GM19438 (cell line): ENCODE measurements at regions not wholly inside any gene's neighbourhood (a gene's known extent, or its start where the extent isn't known, plus 50 kb on each side); places are given as distances from the start of the nearest gene placed in this dataset.
"Not testable (repeated sequence)": the region's sequence is repeated elsewhere in the genome, so short reads cannot be mapped to it uniquely, and the experiment has no call there.

ENCODE experiments used
- ATAC-seq: cut with Tn5 transposase; IDR thresholded peaks from one replicate; pipeline ENCODE4 v1.9.1; 2021; ENCODE audit warnings: low read depth; ENCODE audit not compliant: unreplicated experiment

DNA sequence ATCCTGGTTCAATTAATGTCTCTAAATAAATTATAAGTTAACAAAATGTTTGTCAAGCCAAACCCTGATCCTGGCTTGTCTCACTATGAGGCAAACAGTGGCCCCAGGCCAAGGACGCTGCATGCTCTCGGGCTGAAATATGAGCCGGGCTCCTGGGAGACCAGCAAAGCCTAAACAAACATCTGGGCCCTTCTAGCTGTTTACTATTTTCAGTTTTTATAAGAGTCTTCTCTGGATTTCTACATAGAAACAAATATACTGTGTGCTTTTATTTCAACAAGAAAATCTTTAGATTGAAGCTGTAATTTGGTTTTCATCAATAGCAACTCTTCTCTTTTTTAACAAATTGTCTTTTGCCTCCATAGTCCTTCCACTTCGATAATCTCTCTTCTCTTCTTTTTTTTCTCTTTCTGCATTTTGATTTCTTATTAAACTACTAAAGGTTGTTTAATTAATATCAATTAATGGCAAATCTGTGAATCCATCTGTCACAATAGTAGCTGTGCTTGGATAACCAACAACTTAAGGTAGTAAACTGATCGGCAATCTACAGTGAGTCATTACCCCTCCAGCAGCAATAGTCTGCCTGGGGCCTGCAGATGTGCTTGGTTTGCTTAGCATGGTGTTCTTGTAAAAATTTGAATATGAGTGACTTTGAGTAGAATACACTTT is 83.3 kb upstream of the DNAJC1 start:
- no peak for ATAC-seq

DNA sequence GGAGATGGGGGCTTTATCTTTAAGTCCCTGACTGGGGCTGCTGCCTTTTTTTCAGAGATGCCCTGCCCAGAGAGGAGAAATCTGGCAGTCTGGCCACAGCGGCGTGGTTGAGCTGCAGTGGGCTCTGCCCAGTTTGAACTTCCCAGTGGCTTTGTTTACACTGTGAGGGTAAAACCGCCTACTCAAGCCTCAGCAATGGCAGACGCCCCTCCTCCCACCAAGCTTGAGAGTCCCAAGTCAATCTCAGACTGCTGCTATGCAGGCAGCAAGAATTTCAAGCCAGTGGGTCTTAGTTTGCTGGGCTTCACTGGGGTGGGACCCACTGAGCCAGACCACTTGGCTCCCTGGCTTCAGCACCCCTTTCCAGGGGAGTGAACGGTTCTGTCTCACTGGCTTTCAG is 76.4 kb upstream of the DNAJC1 start:
- ATAC-seq: not testable (repeated sequence)

DNA sequence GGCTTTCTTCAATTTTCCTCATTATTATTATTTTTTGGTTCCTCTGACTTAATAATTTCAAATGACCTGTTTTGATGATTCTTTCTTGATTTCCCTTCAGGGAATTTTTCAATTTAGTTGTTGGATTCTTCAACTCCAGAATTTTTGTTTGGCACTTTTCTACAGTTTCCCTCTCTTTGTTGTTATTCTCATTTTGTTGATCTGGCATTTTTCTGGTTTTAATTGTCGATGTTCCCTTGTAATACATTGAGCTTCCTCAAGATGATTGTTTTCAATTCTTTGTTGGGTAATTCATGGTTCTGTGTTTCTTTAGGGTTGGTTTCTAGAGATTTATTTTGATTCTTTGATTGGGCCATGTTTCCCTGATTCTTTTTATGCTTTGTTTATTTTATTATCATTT is 67.8 kb upstream of the DNAJC1 start:
- ATAC-seq: no peak

- no peak for ATAC-seq
Measured at GRCh38 chr10:22067091-22067490, 63.6 kb upstream of the DNAJC1 start.

- not testable (repeated sequence) for ATAC-seq
Measured at GRCh38 chr10:22060984-22061383, 57.5 kb upstream of the DNAJC1 start.

GRCh38 chr10:22058201-22058600 is 54.7 kb upstream of the DNAJC1 start:
- no peak for ATAC-seq

DNA sequence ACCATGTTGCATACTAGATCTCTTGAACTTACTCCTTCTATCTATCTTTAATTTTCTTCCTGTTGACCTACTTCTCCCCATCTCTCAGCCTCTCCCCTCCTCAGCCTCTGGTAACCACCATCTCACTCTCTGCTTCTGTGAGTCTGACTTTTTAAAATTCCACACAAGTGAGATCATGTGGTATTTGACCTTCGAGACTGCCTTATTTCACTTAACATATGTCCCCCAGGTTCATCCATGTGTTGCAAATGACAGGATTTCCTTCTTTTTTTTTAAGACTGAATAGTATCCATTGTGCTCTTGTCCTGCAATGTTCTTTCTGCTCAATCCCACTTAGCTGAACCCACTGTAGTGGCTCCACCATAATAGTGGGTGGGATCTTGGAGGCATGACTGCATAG is 51.4 kb upstream of the DNAJC1 start:
- no peak for ATAC-seq
